Effector memory CD8-positive, alpha-beta T cell (primary cell): ENCODE measurements at regions not wholly inside any gene's neighbourhood (a gene's known extent, or its start where the extent isn't known, plus 50 kb on each side); places are given as distances from the start of the nearest gene placed in this dataset.
"Not testable (repeated sequence)": the region's sequence is repeated elsewhere in the genome, so short reads cannot be mapped to it uniquely, and the experiment has no call there.

Experiments used
- ATAC-seq: fragments of 150-1000 bp; cut with Tn5 transposase; replicated peaks from 2 replicates; pipeline ENCODE4 v1.10.0; 2021; ENCODE audit warnings: mild to moderate bottlenecking, moderate library complexity
- DNase-seq, 3 experiments: peaks; one replicate each; pipeline ENCODE4 v3.0.0; 2021
- H3K27ac Mint-ChIP-seq, 2 donors: one replicate each; pipeline ENCODE4 v1.8.0; 2022; ENCODE audit warnings: mild to moderate bottlenecking in 2 of 2, mixed read lengths in 2 of 2, moderate library complexity in 2 of 2
- H3K27me3 Mint-ChIP-seq, 2 donors: one replicate each; pipeline ENCODE4 v1.8.0; 2022; ENCODE audit warnings: mixed read lengths in 2 of 2
- H3K36me3 Mint-ChIP-seq: one replicate; pipeline ENCODE4 v1.8.0; 2022; ENCODE audit warnings: mild to moderate bottlenecking, moderate library complexity, mixed read lengths; ENCODE audit not compliant: insufficient read depth
- H3K4me1 Mint-ChIP-seq, 2 donors: one replicate each; pipeline ENCODE4 v1.8.0; 2022; ENCODE audit warnings: low read depth in 2 of 2, mixed read lengths in 2 of 2
- H3K4me3 Mint-ChIP-seq, 2 donors: one replicate each; pipeline ENCODE4 v1.8.0; 2022; ENCODE audit warnings: mild to moderate bottlenecking in 2 of 2, mixed read lengths in 2 of 2, moderate library complexity in 2 of 2
- H3K9me3 Mint-ChIP-seq, 2 donors: one replicate each; pipeline ENCODE4 v1.8.0; 2022; ENCODE audit warnings: mixed read lengths in 2 of 2

DNA sequence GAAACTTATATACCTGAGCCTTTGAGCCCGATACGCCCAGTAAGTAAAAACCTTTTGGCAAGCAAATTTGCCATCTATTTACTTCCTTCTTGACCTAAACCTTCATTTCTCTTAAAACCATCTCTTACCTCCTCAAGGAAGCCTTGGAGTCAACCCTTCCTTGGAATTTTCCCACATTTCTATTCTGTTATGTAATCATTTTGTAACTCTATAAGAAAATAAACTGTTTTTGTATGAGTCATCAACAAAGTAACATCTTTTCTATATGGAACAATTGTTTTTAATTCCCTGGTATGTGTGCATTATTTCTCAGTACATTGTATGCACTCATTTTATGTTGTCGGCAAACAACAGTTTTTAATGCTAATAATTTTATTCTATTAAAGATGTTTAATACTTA lies 162.0 kb downstream of the TEX36 start:
- H3K36me3 Mint-ChIP-seq, result no peaks in the 10 kb centered on the region
- no peak overlapping the region for H3K4me3 Mint-ChIP-seq
- no peak overlapping the region for H3K27ac Mint-ChIP-seq
- H3K9me3 Mint-ChIP-seq, result peaks cover 0 to 4% of the 10 kb centered on the region in 2 donors
- no peaks in the 10 kb centered on the region for H3K4me1 Mint-ChIP-seq
- ATAC-seq (no peak), DNase-seq (no peak)
- peaks cover 0 to 13% of the 10 kb centered on the region in 2 donors for H3K27me3 Mint-ChIP-seq

DNA sequence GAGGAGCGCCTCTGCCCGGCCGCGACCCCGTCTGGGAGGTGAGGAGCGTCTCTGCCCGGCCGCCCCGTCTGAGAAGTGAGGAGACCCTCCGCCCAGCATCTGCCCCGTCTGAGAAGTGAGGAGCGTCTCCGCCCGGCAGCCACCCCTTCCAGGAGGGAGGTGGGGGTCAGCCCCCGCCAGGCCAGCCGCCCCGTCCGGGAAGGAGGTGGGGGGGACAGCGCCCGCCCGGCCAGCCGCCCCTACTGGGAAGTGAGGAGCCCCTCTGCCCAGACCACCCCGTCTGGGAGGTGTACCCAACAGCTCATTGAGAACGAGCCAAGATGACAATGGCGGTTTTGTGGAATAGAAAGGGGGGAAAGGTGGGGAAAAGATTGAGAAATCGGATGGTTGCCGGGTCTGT lies 164.6 kb downstream of the TEX36 start:
- ATAC-seq, H3K9me3 Mint-ChIP-seq, H3K4me3 Mint-ChIP-seq, DNase-seq, H3K36me3 Mint-ChIP-seq, H3K4me1 Mint-ChIP-seq, H3K27ac Mint-ChIP-seq: not testable (repeated sequence)
- H3K27me3 Mint-ChIP-seq, result peaks cover 22 to 33% of the 10 kb centered on the region in 2 donors

DNA sequence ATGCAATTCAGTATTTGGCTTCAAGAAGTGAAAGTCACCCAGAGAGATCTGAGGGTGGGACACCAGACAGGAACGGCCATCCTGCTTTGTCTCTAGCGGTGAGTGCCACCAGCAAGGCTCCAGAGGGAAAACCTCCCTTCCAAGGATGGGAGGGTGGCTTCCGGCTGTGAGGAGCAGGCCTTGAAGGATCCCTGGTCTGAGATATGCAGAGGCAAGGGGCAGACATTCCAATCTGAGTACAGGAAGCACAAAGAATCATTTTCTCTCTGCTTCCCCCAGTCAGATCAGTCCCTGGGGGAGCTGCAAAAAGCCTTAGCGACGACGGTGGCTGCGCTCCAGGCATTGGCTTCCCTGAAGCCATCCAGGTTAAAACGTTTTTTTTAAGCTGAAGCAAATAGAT lies 167.4 kb downstream of the TEX36 start:
- Mint-ChIP-seq H3K27me3 (peaks cover 28 to 40% of the 10 kb centered on the region in 2 donors), H3K4me3 (no peak overlapping the region), H3K9me3 (no peaks in the 10 kb centered on the region), H3K4me1 (no peaks in the 10 kb centered on the region), H3K27ac (no peak overlapping the region), H3K36me3 (no peaks in the 10 kb centered on the region)
- DNase-seq (no peak), ATAC-seq (no peak)

DNA sequence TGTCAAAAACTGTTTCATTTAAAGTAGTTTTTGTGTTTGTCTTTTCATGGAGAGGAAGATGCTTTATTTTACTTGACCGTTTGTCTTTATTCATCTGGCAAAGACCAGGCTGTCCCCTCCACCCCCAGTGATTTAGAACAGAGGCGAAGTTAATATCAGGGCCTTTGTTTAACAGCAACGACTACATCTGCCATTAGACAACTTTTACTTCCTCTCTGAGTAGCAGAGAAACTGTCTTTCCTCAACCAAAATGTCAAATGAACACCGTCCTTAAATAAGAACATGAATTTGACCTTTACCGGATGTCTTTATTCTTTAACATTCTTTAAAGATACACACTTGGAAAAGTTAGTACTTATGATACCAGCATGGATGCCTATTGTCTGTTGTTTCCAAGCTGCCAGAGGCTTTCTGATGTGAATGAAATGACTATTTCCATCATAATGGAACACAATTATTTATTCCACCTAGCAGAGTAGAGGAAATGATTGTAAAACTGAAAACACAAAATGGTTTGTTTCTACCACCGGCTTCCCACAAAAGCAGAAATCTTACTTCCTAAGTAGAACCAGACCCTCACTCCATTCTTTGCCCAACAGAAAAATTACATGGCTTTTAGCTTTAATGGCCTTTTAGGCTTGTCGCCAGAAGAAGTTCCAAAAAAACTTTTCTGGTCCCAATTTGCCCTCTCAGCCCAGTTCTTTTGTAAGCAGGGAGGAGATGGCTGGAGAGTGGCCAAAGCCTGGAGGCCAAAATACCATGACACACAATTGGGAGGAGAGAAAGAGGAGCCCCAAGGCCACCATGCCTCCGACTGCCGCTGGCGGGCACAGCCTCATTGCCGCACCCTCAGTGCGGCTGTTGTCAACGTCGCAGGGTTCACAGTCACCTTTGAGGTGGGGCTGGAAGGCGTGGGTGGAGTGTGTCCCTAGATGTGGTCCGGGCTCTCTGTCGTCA lies 168.5 kb downstream of the TEX36 start:
- Mint-ChIP-seq H3K36me3 (no peaks in the 10 kb centered on the region), H3K27me3 (peaks cover 26 to 40% of the 10 kb centered on the region in 2 donors), H3K4me1 (no peaks in the 10 kb centered on the region), H3K9me3 (no peaks in the 10 kb centered on the region), H3K4me3 (no peak overlapping the region), H3K27ac (no peak overlapping the region)
- DNase-seq, result no peak
- ATAC-seq, result no peak

DNA sequence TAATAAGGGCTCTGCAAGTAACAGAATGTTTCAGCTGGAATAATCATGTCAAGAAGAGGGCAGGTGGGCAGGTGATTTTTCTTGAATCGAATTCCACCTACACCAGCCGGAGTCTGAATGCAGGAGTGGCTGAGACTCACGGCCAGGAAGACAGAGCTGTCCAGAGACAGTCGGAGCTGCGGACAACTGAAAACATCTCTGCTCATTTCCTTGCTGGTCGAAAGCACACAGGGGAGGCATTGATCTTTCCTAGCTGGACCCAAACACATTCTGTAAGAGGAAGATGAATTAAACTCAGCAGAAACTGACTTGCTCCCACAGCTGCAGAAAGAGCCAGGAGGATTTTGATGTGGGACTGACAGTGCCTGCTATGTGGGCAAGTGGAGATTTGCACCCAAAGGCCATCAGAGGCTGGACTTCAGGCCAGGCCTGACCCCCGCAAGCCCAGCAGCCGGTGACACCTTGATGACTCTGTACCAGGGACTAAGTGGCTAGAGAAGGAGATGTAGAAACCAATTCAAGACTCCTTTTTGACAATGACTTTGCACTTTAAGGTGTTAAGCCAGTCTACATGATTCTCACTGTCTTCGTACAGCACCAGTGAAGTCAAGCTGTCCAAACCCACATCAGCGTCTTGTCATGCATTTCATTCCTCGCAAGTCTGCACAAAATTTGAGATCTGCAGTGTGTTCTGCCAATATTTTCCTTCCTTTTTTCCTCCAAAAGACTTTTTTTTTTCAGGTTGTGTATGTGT lies 169.4 kb downstream of the TEX36 start:
- Mint-ChIP-seq H3K4me1 (no peaks in the 10 kb centered on the region), H3K9me3 (no peaks in the 10 kb centered on the region), H3K36me3 (no peaks in the 10 kb centered on the region), H3K4me3 (no peak overlapping the region), H3K27ac (no peak overlapping the region), H3K27me3 (peaks cover 26 to 42% of the 10 kb centered on the region in 2 donors)
- DNase-seq (no peak), ATAC-seq (no peak)

DNA sequence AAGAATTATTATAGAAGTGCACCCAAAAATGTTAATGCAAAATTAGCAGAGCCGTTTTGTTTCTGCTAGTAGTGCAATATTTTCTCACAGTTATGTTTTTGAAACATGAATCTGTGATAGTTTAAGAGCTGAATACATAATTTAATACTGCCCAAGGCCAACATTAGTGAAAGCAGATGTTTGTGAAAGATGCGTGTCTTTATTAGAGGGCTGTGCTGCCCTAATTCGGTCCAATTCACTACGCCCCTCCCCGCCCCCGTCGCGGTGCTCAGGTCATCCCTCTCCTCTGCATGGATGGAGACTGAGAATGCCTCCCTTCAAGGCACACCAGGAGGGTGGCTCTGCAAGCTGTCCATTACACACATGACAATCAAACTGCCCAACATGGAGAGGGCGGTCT lies 172.0 kb downstream of the TEX36 start:
- no peak for ATAC-seq
- no peaks in the 10 kb centered on the region for H3K36me3 Mint-ChIP-seq
- peaks cover 40 to 50% of the 10 kb centered on the region in 2 donors for H3K27me3 Mint-ChIP-seq
- no peak for DNase-seq
- H3K4me1 Mint-ChIP-seq, result no peaks in the 10 kb centered on the region
- H3K9me3 Mint-ChIP-seq, result no peaks in the 10 kb centered on the region
- no peak overlapping the region for H3K27ac Mint-ChIP-seq
- H3K4me3 Mint-ChIP-seq, result no peak overlapping the region

DNA sequence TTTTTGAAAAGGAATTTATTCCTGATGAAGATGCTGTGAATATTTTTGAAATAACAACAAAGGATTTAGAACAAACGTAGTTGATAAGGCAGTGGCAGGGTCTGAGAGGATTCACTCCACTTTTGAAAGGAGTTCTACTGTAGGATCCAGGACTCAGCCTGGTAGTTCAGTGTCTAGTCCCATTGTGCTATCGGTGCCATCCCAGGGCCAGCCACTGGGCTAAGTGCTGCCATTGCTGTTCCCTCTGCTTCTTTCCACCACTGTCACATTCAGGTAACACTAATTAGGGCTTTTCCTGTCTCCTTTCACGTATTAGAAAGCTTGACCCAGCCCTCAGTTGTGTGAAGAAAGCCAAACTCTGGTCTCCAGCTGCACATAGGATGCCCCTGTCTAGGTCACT lies 177.3 kb downstream of the TEX36 start:
- ATAC-seq (no peak), DNase-seq (no peak)
- Mint-ChIP-seq H3K9me3 (no peaks in the 10 kb centered on the region), H3K36me3 (no peaks in the 10 kb centered on the region), H3K27me3 (peaks cover 26 to 30% of the 10 kb centered on the region in 2 donors), H3K4me3 (no peak overlapping the region), H3K27ac (no peak overlapping the region), H3K4me1 (no peaks in the 10 kb centered on the region)

DNA sequence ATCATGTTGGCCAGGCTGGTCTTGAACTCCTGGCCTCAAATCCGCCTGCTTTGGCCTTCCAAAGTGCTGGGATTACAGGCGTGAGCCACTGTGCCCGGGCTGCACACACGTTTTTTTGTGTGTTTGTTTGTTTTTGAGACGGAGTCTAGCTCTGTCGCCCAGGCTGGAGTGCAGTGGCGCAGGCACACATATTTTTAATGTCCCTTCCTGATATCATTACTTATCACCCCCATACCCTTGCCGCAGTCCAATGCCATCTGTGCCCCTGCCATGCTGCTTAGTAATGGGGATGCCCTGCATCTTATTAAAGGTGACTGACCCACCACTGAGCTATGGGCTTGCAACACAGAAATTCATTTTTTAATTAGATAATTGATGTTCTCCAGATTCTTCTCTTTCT lies 180.7 kb downstream of the TEX36 start:
- H3K4me1 Mint-ChIP-seq, result no peaks in the 10 kb centered on the region
- no peak overlapping the region for H3K4me3 Mint-ChIP-seq
- H3K27ac Mint-ChIP-seq, result no peak overlapping the region
- H3K9me3 Mint-ChIP-seq, result no peaks in the 10 kb centered on the region
- H3K27me3 Mint-ChIP-seq, result peaks cover 21 to 40% of the 10 kb centered on the region in 2 donors
- DNase-seq (no peak), ATAC-seq (no peak)
- no peaks in the 10 kb centered on the region for H3K36me3 Mint-ChIP-seq

DNA sequence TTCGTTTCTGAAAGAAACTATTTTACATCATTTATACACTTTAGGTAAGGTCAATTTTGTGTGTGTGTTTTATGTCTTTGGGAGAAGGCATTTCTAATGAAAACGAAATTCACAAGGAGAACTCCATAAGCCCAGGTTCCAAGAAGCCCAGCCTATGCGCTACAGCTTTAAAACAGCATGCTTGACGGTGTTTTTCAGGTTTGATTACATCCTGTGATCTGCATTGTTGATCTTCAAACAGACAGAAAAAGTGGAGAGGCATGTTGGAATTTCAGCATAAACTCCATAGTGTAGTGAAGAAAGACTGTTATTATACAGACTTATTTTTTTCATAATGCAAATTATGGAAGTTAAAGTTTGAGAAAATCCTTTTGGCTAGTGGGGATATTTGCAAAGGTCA lies 187.6 kb downstream of the TEX36 start:
- H3K27me3 Mint-ChIP-seq, result peaks cover 31 to 54% of the 10 kb centered on the region in 2 donors
- ATAC-seq (no peak), DNase-seq (no peak)
- no peaks in the 10 kb centered on the region for H3K9me3 Mint-ChIP-seq
- no peak overlapping the region for H3K4me3 Mint-ChIP-seq
- no peak overlapping the region for H3K27ac Mint-ChIP-seq
- H3K36me3 Mint-ChIP-seq, result no peaks in the 10 kb centered on the region
- no peaks in the 10 kb centered on the region for H3K4me1 Mint-ChIP-seq

DNA sequence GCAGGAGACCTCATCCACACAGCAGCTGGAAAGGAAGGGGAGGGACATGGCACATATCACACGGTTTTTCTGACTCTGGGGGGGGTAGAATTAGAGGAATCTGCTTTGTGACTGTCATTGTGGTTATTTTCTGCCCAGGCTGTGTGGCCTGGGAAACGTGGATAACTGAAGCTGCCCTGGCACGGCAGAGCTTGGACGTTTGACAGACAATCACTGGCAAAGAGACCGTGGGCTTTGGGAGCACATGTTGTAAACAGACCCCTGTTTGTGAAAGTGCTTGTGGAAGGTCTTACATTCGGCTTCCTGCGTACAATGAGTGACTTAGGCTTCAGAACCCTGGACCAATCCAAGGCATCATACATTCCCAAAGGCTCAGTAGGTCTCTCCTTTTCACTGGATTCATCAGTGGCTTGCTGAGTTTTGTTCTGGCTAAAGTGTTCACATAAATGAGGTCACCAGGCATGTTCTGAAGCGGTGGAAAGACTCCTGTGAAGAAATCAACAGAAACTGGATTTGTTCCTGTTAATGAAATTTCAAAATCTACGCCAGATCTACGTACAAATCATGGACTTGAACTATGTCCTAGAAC lies 188.2 kb downstream of the TEX36 start:
- ATAC-seq (no peak), DNase-seq (no peak)
- Mint-ChIP-seq H3K4me3 (no peak overlapping the region), H3K27ac (no peak overlapping the region), H3K4me1 (no peaks in the 10 kb centered on the region), H3K36me3 (no peaks in the 10 kb centered on the region), H3K27me3 (peaks cover 37 to 51% of the 10 kb centered on the region in 2 donors), H3K9me3 (no peaks in the 10 kb centered on the region)

DNA sequence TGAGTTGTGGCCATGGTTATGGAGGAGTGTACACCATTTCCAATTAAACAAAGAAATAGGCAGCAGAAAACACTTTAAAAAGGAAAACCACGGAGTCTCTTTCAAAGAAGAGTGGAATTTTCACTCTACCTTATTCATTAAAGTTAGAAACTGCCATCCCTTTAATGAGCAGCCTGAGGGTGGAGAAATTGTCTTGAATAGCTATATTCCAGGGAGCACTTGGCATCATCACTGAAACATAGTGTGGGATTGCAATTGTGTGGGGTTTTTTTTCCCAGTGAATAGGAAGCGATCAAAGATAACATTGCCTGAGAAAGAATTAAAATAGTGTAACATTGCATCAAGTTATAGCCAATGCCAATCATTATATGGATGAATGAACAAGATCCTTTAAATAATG lies 191.6 kb downstream of the TEX36 start:
- no peaks in the 10 kb centered on the region for H3K4me1 Mint-ChIP-seq
- no peaks in the 10 kb centered on the region for H3K9me3 Mint-ChIP-seq
- H3K4me3 Mint-ChIP-seq, result no peak overlapping the region
- H3K36me3 Mint-ChIP-seq, result no peaks in the 10 kb centered on the region
- H3K27me3 Mint-ChIP-seq, result peaks cover 19 to 25% of the 10 kb centered on the region in 2 donors
- H3K27ac Mint-ChIP-seq, result no peak overlapping the region
- no peak for DNase-seq
- no peak for ATAC-seq

DNA sequence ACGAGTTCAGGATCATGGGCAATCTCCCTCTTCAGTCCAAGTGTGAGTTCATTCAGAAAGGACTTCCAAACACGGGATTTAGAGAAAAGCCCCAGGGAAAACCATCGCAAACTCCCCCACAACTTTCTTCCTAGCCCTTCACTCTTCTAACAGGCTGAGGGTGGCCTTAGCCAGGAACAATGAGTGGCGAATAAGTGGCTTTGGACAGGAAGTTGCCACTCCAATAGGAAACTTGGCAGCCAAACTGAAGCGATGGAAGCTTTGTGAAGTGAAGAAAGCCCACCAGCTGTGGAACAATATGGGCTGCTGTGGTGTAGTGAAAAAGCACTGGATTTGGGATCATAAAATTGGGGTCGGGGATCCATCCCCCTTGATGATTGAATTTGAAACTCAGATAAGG lies 193.2 kb downstream of the TEX36 start:
- no peaks in the 10 kb centered on the region for H3K4me1 Mint-ChIP-seq
- DNase-seq, result no peak
- H3K36me3 Mint-ChIP-seq, result no peaks in the 10 kb centered on the region
- H3K27me3 Mint-ChIP-seq, result peaks cover 13 to 31% of the 10 kb centered on the region in 2 donors
- no peaks in the 10 kb centered on the region for H3K9me3 Mint-ChIP-seq
- H3K4me3 Mint-ChIP-seq, result no peak overlapping the region
- no peak overlapping the region for H3K27ac Mint-ChIP-seq
- no peak for ATAC-seq

DNA sequence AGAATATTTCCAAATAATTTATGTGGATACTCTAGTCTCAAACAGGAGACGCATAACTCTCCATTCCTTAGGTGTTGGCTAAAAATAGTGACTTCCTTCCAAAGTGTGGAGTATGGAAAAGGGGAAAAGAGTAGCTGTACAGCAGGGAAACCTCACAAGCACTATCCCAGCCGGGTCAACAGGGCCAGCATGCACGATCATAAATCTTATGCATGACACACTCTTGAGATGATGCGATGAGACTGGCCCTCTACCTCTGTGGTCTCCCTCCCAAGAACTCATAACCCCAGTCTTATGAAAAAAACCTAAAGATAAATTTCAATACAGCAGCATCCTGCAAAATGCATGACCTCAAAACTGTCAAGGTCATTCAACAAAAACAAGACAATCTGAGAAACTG lies 197.3 kb downstream of the TEX36 start:
- Mint-ChIP-seq H3K9me3 (peaks cover 0 to under 1% of the 10 kb centered on the region in 2 donors), H3K4me3 (no peak overlapping the region), H3K4me1 (no peaks in the 10 kb centered on the region), H3K27me3 (peaks cover 23 to 24% of the 10 kb centered on the region in 2 donors), H3K27ac (no peak overlapping the region), H3K36me3 (no peaks in the 10 kb centered on the region)
- no peak for DNase-seq
- no peak for ATAC-seq
